HCT116 (cell line): ENCODE measurements at regions not wholly inside any gene's neighbourhood (a gene's known extent, or its start where the extent isn't known, plus 50 kb on each side); places are given as distances from the start of the nearest gene placed in this dataset.

ENCODE experiments used
- EZH2 ChIP-seq: fragments of 200-600 bp; sonication (generic); IDR thresholded peaks from 2 replicates; pipeline ENCODE4 v1.6.1; 2017; ENCODE audit warnings: antibody characterized with exemption, mixed run types
- EZH2phosphoT487 ChIP-seq: fragments of 200-600 bp; IDR thresholded peaks from 2 replicates; pipeline ENCODE4 v1.6.1; 2018; ENCODE audit warnings: antibody characterized with exemption, borderline replicate concordance
- POLR2A ChIP-seq: IDR thresholded peaks from 2 replicates; pipeline ENCODE4 v1.7.0; 2011; ENCODE audit warnings: borderline replicate concordance; ENCODE audit not compliant: insufficient read depth, insufficient read length; ENCODE audit errors: extremely low read depth
- POLR2AphosphoS5 ChIP-seq: IDR thresholded peaks from 2 replicates; pipeline ENCODE4 v1.6.1; 2011; ENCODE audit warnings: mild to moderate bottlenecking, low read depth, low read length, moderate library complexity
- TCF7L2 ChIP-seq: IDR thresholded peaks from 2 replicates; pipeline ENCODE4 v1.7.0; 2011; ENCODE audit warnings: borderline replicate concordance, inconsistent platforms; ENCODE audit not compliant: insufficient read depth, insufficient read length; ENCODE audit errors: extremely low read depth
- TF ChIP-seq, protein P1 (sequence below), 3 experiments: fragments of 200-600 bp in 1 of 3; sonication (generic) in 1 of 3; IDR thresholded peaks in 2 of 3; conservative IDR thresholded peaks in 1 of 3; 2 replicates each; pipeline ENCODE4 v1.5.1; 2012 to 2017; ENCODE audit warnings: low read depth in 2 of 3, low read length in 2 of 3, antibody characterized with exemption in 1 of 3, borderline replicate concordance in 1 of 3, control low read depth in 1 of 3, mild to moderate bottlenecking in 1 of 3, mixed read lengths in 1 of 3, mixed run types in 1 of 3, moderate library complexity in 1 of 3; ENCODE audit not compliant: insufficient read depth in 1 of 3
- TF ChIP-seq, protein P2 (sequence below): IDR thresholded peaks from 2 replicates; pipeline ENCODE4 v1.6.1; 2012

DNA sequence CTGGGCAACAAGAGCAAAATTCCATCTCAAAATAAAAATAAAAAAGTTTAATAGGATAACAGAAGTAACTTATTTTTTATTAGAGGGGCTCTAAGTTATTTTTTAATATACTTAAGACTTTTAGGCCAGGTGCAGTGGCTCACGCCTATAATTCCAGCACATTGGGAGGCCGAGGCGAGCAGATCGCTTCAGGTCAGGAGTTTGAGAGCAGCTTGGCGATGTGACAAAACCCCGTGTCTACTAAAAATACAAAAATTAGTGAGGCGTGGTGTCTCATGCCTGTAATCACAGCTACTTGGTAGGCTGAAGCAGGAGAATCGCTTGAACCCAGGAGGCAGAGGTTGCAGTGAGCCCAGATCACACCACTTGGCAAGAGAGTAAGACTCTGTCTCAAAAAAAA, 180.5 kb upstream of the NR5A2 start:
- TF ChIP-seq TCF7L2, result no peak
- TF ChIP-seq POLR2A, result no peak
- TF ChIP-seq, protein P1, sequence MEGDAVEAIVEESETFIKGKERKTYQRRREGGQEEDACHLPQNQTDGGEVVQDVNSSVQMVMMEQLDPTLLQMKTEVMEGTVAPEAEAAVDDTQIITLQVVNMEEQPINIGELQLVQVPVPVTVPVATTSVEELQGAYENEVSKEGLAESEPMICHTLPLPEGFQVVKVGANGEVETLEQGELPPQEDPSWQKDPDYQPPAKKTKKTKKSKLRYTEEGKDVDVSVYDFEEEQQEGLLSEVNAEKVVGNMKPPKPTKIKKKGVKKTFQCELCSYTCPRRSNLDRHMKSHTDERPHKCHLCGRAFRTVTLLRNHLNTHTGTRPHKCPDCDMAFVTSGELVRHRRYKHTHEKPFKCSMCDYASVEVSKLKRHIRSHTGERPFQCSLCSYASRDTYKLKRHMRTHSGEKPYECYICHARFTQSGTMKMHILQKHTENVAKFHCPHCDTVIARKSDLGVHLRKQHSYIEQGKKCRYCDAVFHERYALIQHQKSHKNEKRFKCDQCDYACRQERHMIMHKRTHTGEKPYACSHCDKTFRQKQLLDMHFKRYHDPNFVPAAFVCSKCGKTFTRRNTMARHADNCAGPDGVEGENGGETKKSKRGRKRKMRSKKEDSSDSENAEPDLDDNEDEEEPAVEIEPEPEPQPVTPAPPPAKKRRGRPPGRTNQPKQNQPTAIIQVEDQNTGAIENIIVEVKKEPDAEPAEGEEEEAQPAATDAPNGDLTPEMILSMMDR (IDR thresholded peaks at IDR 0.05 in 2 of 3, conservative IDR thresholded peaks at IDR 0.05 in 1 of 3; ENCODE audit: borderline replicate concordance in 1 of 3, insufficient read depth in 1 of 3, low read depth in 2 of 3, low read length in 2 of 3), result no peak
- TF ChIP-seq, protein P2, sequence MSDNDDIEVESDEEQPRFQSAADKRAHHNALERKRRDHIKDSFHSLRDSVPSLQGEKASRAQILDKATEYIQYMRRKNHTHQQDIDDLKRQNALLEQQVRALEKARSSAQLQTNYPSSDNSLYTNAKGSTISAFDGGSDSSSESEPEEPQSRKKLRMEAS, result no peak
- TF ChIP-seq EZH2phosphoT487, result no peak
- TF ChIP-seq EZH2, result no peak
- TF ChIP-seq POLR2AphosphoS5, result no peak
